Thyroid gland (tissue), 4 donors: ENCODE measurements at regions not wholly inside any gene's neighbourhood (a gene's known extent, or its start where the extent isn't known, plus 50 kb on each side); places are given as distances from the start of the nearest gene placed in this dataset.

ENCODE experiments used
- DNase-seq, 2 donors: peaks; one replicate each; pipeline ENCODE4 v3.0.0-alpha.2; 2019
- H3K27ac ChIP-seq, 3 donors: fragments of 200-600 bp; sonication (generic); 1 replicate in 2 of 3; 2 replicates in 1 of 3; pipeline ENCODE4 v1.5.1; 2016 to 2019; ENCODE audit warnings: mild to moderate bottlenecking in 1 of 3, moderate library complexity in 1 of 3
- H3K27me3 ChIP-seq: fragments of 200-600 bp; sonication (generic); one replicate; pipeline ENCODE4 v1.5.1; 2019
- H3K36me3 ChIP-seq, 2 donors: fragments of 200-600 bp; sonication (generic); one replicate each; pipeline ENCODE4 v1.5.1; 2016 to 2019
- H3K4me1 ChIP-seq, 2 donors: fragments of 200-600 bp; sonication (generic); one replicate each; pipeline ENCODE4 v1.5.1; 2017 to 2019
- H3K4me3 ChIP-seq, 3 donors: fragments of 200-600 bp; sonication (generic); replicated peaks in 1 of 3; 1 replicate in 2 of 3; 2 replicates in 1 of 3; pipeline ENCODE4 v1.5.1; 2016; ENCODE audit warnings: mild to moderate bottlenecking in 1 of 3
- H3K9me3 ChIP-seq: fragments of 200-600 bp; sonication (generic); one replicate; pipeline ENCODE4 v1.5.1; 2017
- POLR2A ChIP-seq, 2 donors: fragments of 450-650 bp; IDR thresholded peaks; one replicate each; pipeline ENCODE4 v1.6.1; 2017; ENCODE audit warnings: antibody characterized with exemption in 2 of 2, mild to moderate bottlenecking in 2 of 2, moderate library complexity in 1 of 2
- WGBS, 2 donors: methylation state at CpG; one replicate each; pipeline ENCODE4 v1.1.5; 2017; 5-methylcytosine and 5-hydroxymethylcytosine counted together
- intact Hi-C: fragments of 100-400 bp; cut with DNase I; formaldehyde crosslinking; loops from one replicate; pipeline ENCODE4 v1.15.1; 2023
- TF ChIP-seq, protein P1 (sequence below), 6 experiments: fragments of 200-600 bp in 3 of 6; fragments of 450-650 bp in 3 of 6; sonication (generic) in 3 of 6; IDR thresholded peaks; one replicate each; pipeline ENCODE4 v1.5.1; 2016 to 2019; ENCODE audit warnings: antibody characterized with exemption in 6 of 6, mild to moderate bottlenecking in 2 of 6, inconsistent platforms in 1 of 6, moderate library complexity in 1 of 6

DNA sequence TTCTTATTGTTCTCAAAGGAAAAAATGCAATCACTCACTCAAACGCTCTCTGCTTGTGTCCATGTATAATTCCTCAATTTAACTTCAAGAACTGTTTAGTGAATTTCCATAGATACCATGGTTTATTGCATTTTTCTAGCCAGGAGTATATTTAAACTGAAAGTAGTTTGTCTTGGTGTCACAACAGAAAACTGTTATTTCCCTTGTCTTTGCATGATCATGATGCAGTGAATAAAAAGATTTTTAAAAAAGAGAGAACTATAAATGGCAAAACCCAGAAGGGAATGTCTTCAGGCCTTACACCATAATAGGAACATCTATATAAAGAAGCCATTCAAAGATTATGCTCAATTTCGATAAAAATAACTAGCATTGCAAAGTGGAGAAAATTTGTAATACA is 523.5 kb upstream of the ADGRL4 start:
- TF ChIP-seq POLR2A (IDR thresholded peaks at IDR 0.05), result no peak
- TF ChIP-seq, protein P1, sequence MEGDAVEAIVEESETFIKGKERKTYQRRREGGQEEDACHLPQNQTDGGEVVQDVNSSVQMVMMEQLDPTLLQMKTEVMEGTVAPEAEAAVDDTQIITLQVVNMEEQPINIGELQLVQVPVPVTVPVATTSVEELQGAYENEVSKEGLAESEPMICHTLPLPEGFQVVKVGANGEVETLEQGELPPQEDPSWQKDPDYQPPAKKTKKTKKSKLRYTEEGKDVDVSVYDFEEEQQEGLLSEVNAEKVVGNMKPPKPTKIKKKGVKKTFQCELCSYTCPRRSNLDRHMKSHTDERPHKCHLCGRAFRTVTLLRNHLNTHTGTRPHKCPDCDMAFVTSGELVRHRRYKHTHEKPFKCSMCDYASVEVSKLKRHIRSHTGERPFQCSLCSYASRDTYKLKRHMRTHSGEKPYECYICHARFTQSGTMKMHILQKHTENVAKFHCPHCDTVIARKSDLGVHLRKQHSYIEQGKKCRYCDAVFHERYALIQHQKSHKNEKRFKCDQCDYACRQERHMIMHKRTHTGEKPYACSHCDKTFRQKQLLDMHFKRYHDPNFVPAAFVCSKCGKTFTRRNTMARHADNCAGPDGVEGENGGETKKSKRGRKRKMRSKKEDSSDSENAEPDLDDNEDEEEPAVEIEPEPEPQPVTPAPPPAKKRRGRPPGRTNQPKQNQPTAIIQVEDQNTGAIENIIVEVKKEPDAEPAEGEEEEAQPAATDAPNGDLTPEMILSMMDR (IDR thresholded peaks at IDR 0.05), result no peak
- Histone ChIP-seq H3K27ac (no peak overlapping the region), H3K27me3 (no peaks in the 10 kb centered on the region), H3K36me3 (no peaks in the 10 kb centered on the region), H3K4me3 (no peak overlapping the region), H3K4me1 (no peaks in the 10 kb centered on the region), H3K9me3 (no peaks in the 10 kb centered on the region)
- WGBS, 2 donors, result 86% methylated on average over 2 of the region's 2 CpGs
- intact Hi-C loops, result no loop called here
- DNase-seq, result no peak

GRCh38 chr1:79524126-79524525 is 517.6 kb upstream of the ADGRL4 start:
- Histone ChIP-seq H3K4me3 (no peak overlapping the region), H3K27ac (no peak overlapping the region), H3K9me3 (no peaks in the 10 kb centered on the region), H3K36me3 (no peaks in the 10 kb centered on the region), H3K27me3 (no peaks in the 10 kb centered on the region), H3K4me1 (no peaks in the 10 kb centered on the region)
- intact Hi-C loops, result no loop called here
- TF ChIP-seq, protein P1 (IDR thresholded peaks at IDR 0.05), result no peak
- no peak for TF ChIP-seq POLR2A (IDR thresholded peaks at IDR 0.05)
- no peak for DNase-seq
- WGBS, 2 donors, result 85 to 91% methylated on average over 1 of the region's 1 CpG

DNA sequence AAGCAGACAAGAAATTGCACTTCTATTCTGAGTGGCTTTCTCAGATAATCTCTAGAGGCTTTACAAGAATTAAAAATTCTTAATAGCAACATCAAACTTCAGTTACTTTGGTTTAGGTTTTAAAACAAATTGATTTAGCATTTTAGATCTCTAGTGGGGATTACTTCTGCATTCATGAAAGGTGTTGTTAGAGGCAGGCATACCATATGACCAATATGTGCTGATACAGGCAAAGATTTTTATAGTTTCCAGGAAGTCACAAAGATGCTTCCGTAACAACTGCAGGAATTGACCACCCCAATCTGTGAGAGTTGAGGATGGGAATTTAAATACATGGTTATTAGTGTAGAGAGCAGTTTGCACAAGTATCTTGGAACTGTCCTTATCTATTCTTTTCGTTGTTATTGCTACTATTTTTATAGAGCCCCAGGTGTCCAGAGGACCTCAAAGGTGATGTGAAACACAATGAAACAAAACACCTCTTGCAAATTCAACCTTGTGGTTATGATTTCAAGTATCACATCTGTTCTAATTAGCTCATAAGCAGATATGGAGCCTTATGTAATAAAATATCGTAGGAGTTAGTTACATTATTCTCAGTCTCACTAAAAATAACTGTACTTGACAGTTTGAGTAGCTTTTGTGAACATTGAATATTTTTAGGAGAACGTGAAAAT is 512.7 kb upstream of the ADGRL4 start:
- H3K9me3 ChIP-seq, result no peaks in the 10 kb centered on the region
- TF ChIP-seq, protein P1 (IDR thresholded peaks at IDR 0.05), result no peak
- no peak for TF ChIP-seq POLR2A (IDR thresholded peaks at IDR 0.05)
- WGBS, 2 donors, result 79 to 82% methylated on average over 4 of the region's 4 CpGs
- no peak overlapping the region for H3K4me3 ChIP-seq
- no peaks in the 10 kb centered on the region for H3K36me3 ChIP-seq
- intact Hi-C loops, result no loop called here
- no peaks in the 10 kb centered on the region for H3K4me1 ChIP-seq
- H3K27me3 ChIP-seq, result no peaks in the 10 kb centered on the region
- DNase-seq, result no peak
- no peak overlapping the region for H3K27ac ChIP-seq

DNA sequence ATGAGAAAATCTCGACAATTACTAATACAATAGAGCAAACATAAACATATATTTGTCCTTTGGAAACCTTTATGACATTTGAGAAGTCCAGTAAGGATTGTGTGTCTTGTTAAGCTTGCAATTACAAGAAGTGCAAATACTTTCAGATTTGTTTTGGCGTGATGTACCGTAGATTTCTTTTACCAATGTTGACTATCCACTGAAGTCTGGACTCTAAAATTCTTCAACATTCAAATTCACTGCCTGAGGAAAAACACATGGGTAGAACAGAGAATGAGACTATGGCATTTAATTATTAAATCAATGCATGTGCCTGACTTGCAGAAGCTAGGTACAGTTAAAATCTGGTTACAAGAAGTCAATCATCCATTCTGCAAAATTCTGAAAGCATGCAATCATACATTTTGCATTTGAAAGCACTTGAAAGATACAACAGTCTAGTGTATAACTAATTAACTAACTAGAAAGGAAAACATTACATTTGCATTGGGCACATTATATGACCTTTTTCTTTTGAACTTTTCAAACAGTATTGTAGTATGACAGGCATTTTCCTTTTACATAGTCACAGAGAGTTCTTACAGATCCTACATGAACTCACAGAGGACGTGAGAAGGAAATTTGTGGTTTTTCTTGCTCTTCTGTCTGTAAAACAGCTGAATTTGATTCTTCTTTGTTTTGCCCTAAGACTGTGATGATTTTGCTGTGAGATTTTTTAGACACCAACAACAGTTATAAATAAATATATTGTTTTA is 511.1 kb upstream of the ADGRL4 start:
- Histone ChIP-seq H3K4me1 (no peaks in the 10 kb centered on the region), H3K27me3 (no peaks in the 10 kb centered on the region), H3K4me3 (no peak overlapping the region), H3K36me3 (no peaks in the 10 kb centered on the region), H3K9me3 (no peaks in the 10 kb centered on the region), H3K27ac (no peak overlapping the region)
- no peak for DNase-seq
- WGBS, 2 donors, result 76 to 77% methylated on average over 4 of the region's 4 CpGs
- no peak for TF ChIP-seq POLR2A (IDR thresholded peaks at IDR 0.05)
- TF ChIP-seq, protein P1 (IDR thresholded peaks at IDR 0.05), result no peak
- intact Hi-C loops, result no loop called here

DNA sequence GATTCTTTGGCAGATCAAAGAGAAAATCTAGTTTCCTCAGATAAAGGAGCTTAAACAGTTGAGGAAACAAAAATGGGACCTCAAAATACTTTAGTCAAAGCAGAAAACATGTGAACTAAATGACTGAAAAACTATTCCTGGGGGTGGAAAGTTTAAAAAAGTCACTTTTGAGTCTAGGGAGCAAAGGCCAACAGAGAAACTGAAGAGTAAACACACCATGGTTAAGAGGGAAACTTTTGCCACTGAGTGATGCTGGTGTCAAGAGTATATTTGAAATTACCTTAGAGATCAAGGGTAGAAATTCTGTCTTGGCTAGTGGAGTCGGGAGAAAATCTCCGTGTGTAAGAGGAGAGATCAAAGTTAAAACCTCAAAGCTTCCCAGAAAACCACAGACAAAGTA is 501.2 kb upstream of the ADGRL4 start:
- Histone ChIP-seq H3K27ac (no peak overlapping the region), H3K4me3 (no peak overlapping the region), H3K27me3 (no peaks in the 10 kb centered on the region), H3K9me3 (no peaks in the 10 kb centered on the region), H3K36me3 (no peaks in the 10 kb centered on the region), H3K4me1 (no peaks in the 10 kb centered on the region)
- 69 to 75% methylated on average over 2 of the region's 2 CpGs for WGBS, 2 donors
- intact Hi-C loops, result no loop called here
- DNase-seq, result no peak
- no peak for TF ChIP-seq POLR2A (IDR thresholded peaks at IDR 0.05)
- TF ChIP-seq, protein P1 (IDR thresholded peaks at IDR 0.05), result no peak
